H1 (cell line): ENCODE measurements at regions not wholly inside any gene's neighbourhood (a gene's known extent, or its start where the extent isn't known, plus 50 kb on each side); places are given as distances from the start of the nearest gene placed in this dataset.

Source experiments
- CTCF ChIA-PET: fragments of 300-600 bp; sonication (Branson Sonifier 250); formaldehyde crosslinking; loops from one replicate; lab custom pipeline; 2021; ENCODE audit not compliant: partially characterized antibody; lab: Charles Lee
- POLR2A ChIA-PET: fragments of 300-600 bp; sonication (Branson Sonifier 250); formaldehyde crosslinking; loops from one replicate; lab custom pipeline; 2021; ENCODE audit warnings: inconsistent platforms; ENCODE audit not compliant: partially characterized antibody; lab: Charles Lee
- DNase-seq, 2 experiments: peaks; one replicate each; pipeline versions ENCODE4 v3.0.0 to v3.0.0-alpha.2; 2010 to 2022; ENCODE audit warnings: low spot score in 2 of 2, low read depth in 1 of 2, mixed read lengths in 1 of 2
- FAIRE-seq: peaks from 2 replicates; lab custom pipeline; 2011; peaks lifted over from hg19 to GRCh38; lab: Jason Lieb, UNC
- H2AFZ ChIP-seq: 2 replicates; pipeline ENCODE4 v1.8.1; 2012; ENCODE audit warnings: low read length, inconsistent platforms
- H2AK5ac ChIP-seq: 2 replicates; pipeline ENCODE4 v1.6.1; 2013; ENCODE audit warnings: low read depth, low read length
- H2BK120ac ChIP-seq: replicated peaks from 2 replicates; pipeline ENCODE3; 2013; ENCODE audit warnings: low read depth, low read length, inconsistent platforms
- H2BK12ac ChIP-seq: 2 replicates; pipeline ENCODE4 v1.6.1; 2013; ENCODE audit warnings: low read depth, low read length
- H2BK15ac ChIP-seq: 2 replicates; pipeline ENCODE4 v1.6.1; 2013; ENCODE audit warnings: low read length
- H2BK20ac ChIP-seq: 2 replicates; pipeline ENCODE4 v1.6.1; 2013; ENCODE audit warnings: low read length
- H2BK5ac ChIP-seq: 2 replicates; pipeline ENCODE4 v1.6.1; 2013; ENCODE audit warnings: low read depth, low read length
- H3K14ac ChIP-seq: 2 replicates; pipeline ENCODE4 v1.6.1; 2013; ENCODE audit warnings: inconsistent platforms; ENCODE audit not compliant: insufficient read length
- H3K18ac ChIP-seq: 2 replicates; pipeline ENCODE4 v1.6.1; 2013; ENCODE audit warnings: low read length; ENCODE audit errors: extremely low read depth
- H3K23ac ChIP-seq: 2 replicates; pipeline ENCODE4 v1.6.1; 2013; ENCODE audit warnings: inconsistent platforms; ENCODE audit not compliant: insufficient read length
- H3K23me2 ChIP-seq: 2 replicates; pipeline ENCODE4 v1.6.1; 2013; ENCODE audit warnings: low read depth, low read length
- H3K27ac ChIP-seq: 2 replicates; pipeline ENCODE4 v1.6.1; 2011; ENCODE audit warnings: low read depth, low read length, inconsistent platforms
- H3K27me3 ChIP-seq, 4 experiments: replicated peaks in 1 of 4; 1 replicate in 1 of 4; 2 replicates in 3 of 4; pipeline versions ENCODE4 v1.6.1 to v1.8.1; 2011 to 2013; ENCODE audit warnings: low read length in 3 of 4, mild to moderate bottlenecking in 3 of 4, inconsistent platforms in 2 of 4, mixed read lengths in 2 of 4, moderate library complexity in 1 of 4; ENCODE audit not compliant: control insufficient read depth in 3 of 4, insufficient read depth in 3 of 4; ENCODE audit errors: extremely low read depth in 1 of 4
- H3K36me3 ChIP-seq, 4 experiments: 2 replicates each; pipeline versions ENCODE4 v1.6.1 to v1.8.1; 2011 to 2013; ENCODE audit warnings: mild to moderate bottlenecking in 4 of 4, low read length in 3 of 4, moderate library complexity in 2 of 4, control low read depth in 1 of 4, inconsistent platforms in 1 of 4; ENCODE audit not compliant: insufficient read depth in 4 of 4, control insufficient read depth in 2 of 4
- H3K4ac ChIP-seq: replicated peaks from 2 replicates; pipeline ENCODE3; 2013; ENCODE audit warnings: low read length, low read depth, mixed read lengths, inconsistent platforms; ENCODE audit not compliant: insufficient read length
- H3K4me1 ChIP-seq, 4 experiments: replicated peaks in 1 of 4; 1 replicate in 1 of 4; 2 replicates in 3 of 4; pipeline versions ENCODE4 v1.6.1 to v1.8.1; 2011 to 2013; ENCODE audit warnings: low read length in 3 of 4, inconsistent platforms in 2 of 4, mixed read lengths in 1 of 4; ENCODE audit not compliant: insufficient read depth in 4 of 4, control insufficient read depth in 3 of 4
- H3K4me2 ChIP-seq, 2 experiments: 2 replicates each; pipeline versions ENCODE4 v1.6.1 to v1.8.1; 2011 to 2013; ENCODE audit warnings: low read depth in 2 of 2, low read length in 2 of 2, control low read depth in 1 of 2, inconsistent platforms in 1 of 2, mild to moderate bottlenecking in 1 of 2; ENCODE audit not compliant: insufficient read depth in 1 of 2
- H3K4me3 ChIP-seq, 4 experiments: fragments of 200-600, 300-600 bp in 1 of 4; sonication (generic), shearing (Covaris generic), sonication (Bioruptor Twin) in 1 of 4; 2 replicates each; pipeline versions ENCODE4 v1.5.1 to v1.8.1; 2011 to 2016; ENCODE audit warnings: low read length in 4 of 4, low read depth in 3 of 4, control low read depth in 2 of 4, inconsistent platforms in 2 of 4, mild to moderate bottlenecking in 2 of 4, mixed read lengths in 1 of 4, moderate library complexity in 1 of 4; ENCODE audit not compliant: insufficient read depth in 2 of 4; ENCODE audit errors: extremely low read depth in 1 of 4
- H3K56ac ChIP-seq: replicated peaks from 2 replicates; pipeline ENCODE3; 2013; ENCODE audit warnings: low read depth, mild to moderate bottlenecking, mixed read lengths, low read length, inconsistent platforms; ENCODE audit not compliant: insufficient read length
- H3K79me1 ChIP-seq: 2 replicates; pipeline ENCODE4 v1.6.1; 2013; ENCODE audit warnings: low read depth, low read length, control low read depth
- H3K79me2 ChIP-seq, 2 experiments: 2 replicates each; pipeline versions ENCODE4 v1.6.1 to v1.8.1; 2012 to 2013; ENCODE audit warnings: low read length in 2 of 2, mild to moderate bottlenecking in 2 of 2, inconsistent platforms in 1 of 2; ENCODE audit not compliant: insufficient read depth in 2 of 2, control insufficient read depth in 1 of 2
- H3K9ac ChIP-seq, 4 experiments: replicated peaks in 1 of 4; 1 replicate in 1 of 4; 2 replicates in 3 of 4; pipeline versions ENCODE4 v1.6.1 to v1.8.1; 2011 to 2013; ENCODE audit warnings: low read depth in 3 of 4, low read length in 3 of 4, control low read depth in 2 of 4, mild to moderate bottlenecking in 2 of 4, moderate library complexity in 2 of 4, inconsistent platforms in 1 of 4; ENCODE audit errors: extremely low read depth in 1 of 4
- H3K9me3 ChIP-seq, 2 experiments: 2 replicates each; pipeline versions ENCODE4 v1.6.1 to v1.8.1; 2012 to 2013; ENCODE audit warnings: mild to moderate bottlenecking in 2 of 2, moderate library complexity in 2 of 2, control low read depth in 1 of 2, inconsistent platforms in 1 of 2, low read depth in 1 of 2, low read length in 1 of 2, mixed read lengths in 1 of 2; ENCODE audit not compliant: insufficient read depth in 2 of 2
- H4K20me1 ChIP-seq, 2 experiments: replicated peaks in 1 of 2; 2 replicates each; pipeline versions ENCODE3 to v1.8.1; 2011 to 2013; ENCODE audit warnings: inconsistent platforms in 2 of 2, low read length in 2 of 2, mild to moderate bottlenecking in 1 of 2; ENCODE audit not compliant: insufficient read depth in 2 of 2, control insufficient read depth in 1 of 2
- H4K5ac ChIP-seq: 2 replicates; pipeline ENCODE4 v1.6.1; 2013; ENCODE audit warnings: low read length, low read depth, mixed read lengths, inconsistent platforms; ENCODE audit not compliant: insufficient read length
- H4K8ac ChIP-seq: 2 replicates; pipeline ENCODE4 v1.8.0; 2013; ENCODE audit warnings: mild to moderate bottlenecking, moderate library complexity, low read length, inconsistent platforms; ENCODE audit not compliant: insufficient read depth; ENCODE audit errors: extremely low read depth
- H4K91ac ChIP-seq: replicated peaks from 2 replicates; pipeline ENCODE3; 2013; ENCODE audit warnings: low read length, mixed read lengths, inconsistent platforms; ENCODE audit not compliant: insufficient read length
- ATF3 ChIP-seq: IDR thresholded peaks from 2 replicates; pipeline ENCODE4 v1.6.1; 2011; ENCODE audit warnings: low read depth, mild to moderate bottlenecking, low read length; ENCODE audit not compliant: insufficient read depth
- CBX8 ChIP-seq: fragments of 300-800, 300-1000 bp; sonication (generic); IDR thresholded peaks from 2 replicates; pipeline ENCODE4 v1.7.1; 2016; ENCODE audit warnings: low read depth, low read length, borderline replicate concordance
- E2F6 ChIP-seq: IDR thresholded peaks from 2 replicates; pipeline ENCODE4 v1.6.1; 2012; ENCODE audit warnings: inconsistent platforms
- EP300 ChIP-seq, 2 experiments: IDR thresholded peaks; 1 replicate in 1 of 2; 2 replicates in 1 of 2; pipeline ENCODE4 v1.6.1; 2011 to 2012; ENCODE audit warnings: low read depth in 2 of 2, low read length in 2 of 2, mild to moderate bottlenecking in 2 of 2, borderline replicate concordance in 1 of 2, inconsistent platforms in 1 of 2, moderate library complexity in 1 of 2
- GTF2F1 ChIP-seq: IDR thresholded peaks from 2 replicates; pipeline ENCODE4 v1.6.1; 2012; ENCODE audit warnings: low read depth, low read length, improper control_type of control experiment, borderline replicate concordance
- KDM4A ChIP-seq: IDR thresholded peaks from one replicate; pipeline ENCODE4 v1.7.1; 2012; ENCODE audit warnings: low read depth, mild to moderate bottlenecking, moderate library complexity, low read length, inconsistent platforms; ENCODE audit not compliant: severe bottlenecking
- KDM5A ChIP-seq: fragments of 200-600 bp; IDR thresholded peaks from 2 replicates; pipeline ENCODE4 v1.7.1; 2012; ENCODE audit warnings: mild to moderate bottlenecking, low read length, inconsistent platforms, mixed read lengths
- NANOG ChIP-seq: IDR thresholded peaks from 2 replicates; pipeline ENCODE4 v1.6.1; 2011; ENCODE audit warnings: low read length, low read depth, mild to moderate bottlenecking, inconsistent platforms; ENCODE audit not compliant: insufficient read depth, poor library complexity, severe bottlenecking
- RBBP5 ChIP-seq: IDR thresholded peaks from 2 replicates; pipeline ENCODE4 v1.7.1; 2012; ENCODE audit warnings: low read depth, mild to moderate bottlenecking, inconsistent platforms, low read length, moderate library complexity, borderline replicate concordance
- SAP30 ChIP-seq: fragments of 300-600 bp; sonication (generic); IDR thresholded peaks from 2 replicates; pipeline ENCODE4 v1.7.1; 2012; ENCODE audit warnings: low read length, moderate library complexity, mild to moderate bottlenecking, inconsistent platforms; ENCODE audit not compliant: insufficient read depth, insufficient replicate concordance
- TAF1 ChIP-seq: IDR thresholded peaks from 2 replicates; pipeline ENCODE4 v1.6.1; 2011; ENCODE audit warnings: mild to moderate bottlenecking, low read depth, low read length
- WGBS, 2 experiments: shearing (Covaris generic) in 1 of 2; methylation state at CpG; one replicate each; pipeline versions ENCODE4 v1.1.6 to v1.1.7; 2013 to 2015; ENCODE audit warnings: low lambda C conversion rate in 2 of 2, mixed read lengths in 2 of 2, inconsistent platforms in 1 of 2, low coverage in 1 of 2, missing lambda C conversion rate in 1 of 2; ENCODE audit not compliant: insufficient replicate concordance in 2 of 2, insufficient coverage in 1 of 2, insufficient read length in 1 of 2; ENCODE audit errors: extremely low coverage in 1 of 2, missing lambda C conversion rate in 1 of 2; 5-methylcytosine and 5-hydroxymethylcytosine counted together
- TF ChIP-seq, protein P1 (sequence below): IDR thresholded peaks from 2 replicates; pipeline ENCODE4 v1.6.1; 2012; ENCODE audit warnings: inconsistent platforms

- Histone ChIP-seq H3K27me3 (0 out of 7 replicates have a peak, but pooled peaks cover 0 to 2% (median 0%) of the 10 kb centered on the region in 4 experiments), H3K18ac (no peak overlapping the region), H4K5ac (no peak overlapping the region), H3K4me1 (no peaks in the 10 kb centered on the region; a peak in 2 of 7 replicates), H3K36me3 (no peaks in the 10 kb centered on the region), H3K79me2 (no peaks in the 10 kb centered on the region), H3K9ac (no peak overlapping the region), H3K27ac (no peak overlapping the region), H3K4me2 (no peak overlapping the region), H3K4me3 (no peak overlapping the region), H2AFZ (0 out of 2 replicates have a peak overlapping the region, but pooled peaks have one; percentile 9), H3K56ac (no peak overlapping the region), H4K91ac (no peak overlapping the region), H2AK5ac (no peak overlapping the region), H2BK12ac (no peak overlapping the region; the same call in 1 of the 2 replicates), H2BK15ac (no peak overlapping the region), H3K9me3 (no peaks in the 10 kb centered on the region), H2BK5ac (no peak overlapping the region), H3K79me1 (no peaks in the 10 kb centered on the region), H3K14ac (no peak overlapping the region), H4K20me1 (no peaks in the 10 kb centered on the region), H2BK20ac (no peak overlapping the region), H4K8ac (no peak overlapping the region), H3K23me2 (no peaks in the 10 kb centered on the region), H3K4ac (no peak overlapping the region), H3K23ac (no peak overlapping the region), H2BK120ac (no peak overlapping the region)
- ChIA-PET CTCF (interaction anchor here (1.0 to 1.2 kb wide), 2 partner anchors 11 to 283 kb away, joined by 3 to 4 read pairs; no protein-coding TSS in a partner anchor), POLR2A (no interaction called here)
- no peak for FAIRE-seq
- 69% methylated on average over 5 of the region's 5 CpGs; no CpG with 5 or more reads in 1 of the 2 experiments for WGBS, 2 experiments
- no peak for DNase-seq
- TF ChIP-seq, protein P1, sequence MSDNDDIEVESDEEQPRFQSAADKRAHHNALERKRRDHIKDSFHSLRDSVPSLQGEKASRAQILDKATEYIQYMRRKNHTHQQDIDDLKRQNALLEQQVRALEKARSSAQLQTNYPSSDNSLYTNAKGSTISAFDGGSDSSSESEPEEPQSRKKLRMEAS, result no peak
- TF ChIP-seq KDM4A (no peak), EP300 (IDR thresholded peaks at IDR 0.05; ENCODE audit: borderline replicate concordance in 1 of 2, low read depth in 2 of 2, low read length in 2 of 2) (no peak), SAP30 (no peak), ATF3 (no peak), KDM5A (no peak), RBBP5 (no peak), NANOG (no peak), TAF1 (no peak), GTF2F1 (no peak), E2F6 (no peak), CBX8 (no peak)
These were observed 94.0 kb upstream of the KAZN start for GRCh38 chr1:14504517-14504916.
